Liver (tissue), 8 donors: ENCODE measurements at regions not wholly inside any gene's neighbourhood (a gene's known extent, or its start where the extent isn't known, plus 50 kb on each side); places are given as distances from the start of the nearest gene placed in this dataset.

Experiments
- DNase-seq: peaks from one replicate; pipeline ENCODE4 v3.0.0-alpha.2; 2017; ENCODE audit warnings: low spot score
- H3K27ac ChIP-seq, 2 donors: one replicate each; pipeline ENCODE4 v1.7.0; 2013; ENCODE audit warnings: inconsistent platforms in 2 of 2, low read length in 2 of 2, control low read depth in 1 of 2, low read depth in 1 of 2, mild to moderate bottlenecking in 1 of 2
- H3K27me3 ChIP-seq, 4 donors: one replicate each; pipeline versions ENCODE4 v1.6.1 to v1.7.0; 2013; ENCODE audit warnings: low read length in 3 of 4, inconsistent platforms in 1 of 4, mild to moderate bottlenecking in 1 of 4, moderate library complexity in 1 of 4; ENCODE audit not compliant: control insufficient read depth in 4 of 4, insufficient read depth in 4 of 4
- H3K36me3 ChIP-seq, 4 donors: one replicate each; pipeline versions ENCODE4 v1.6.1 to v1.7.0; 2013; ENCODE audit warnings: low read length in 3 of 4, mild to moderate bottlenecking in 3 of 4, low read depth in 1 of 4, moderate library complexity in 1 of 4; ENCODE audit not compliant: control insufficient read depth in 4 of 4, insufficient read depth in 3 of 4
- H3K4me1 ChIP-seq, 4 donors: one replicate each; pipeline versions ENCODE4 v1.6.1 to v1.7.0; 2013; ENCODE audit warnings: low read length in 3 of 4, mild to moderate bottlenecking in 3 of 4, moderate library complexity in 1 of 4; ENCODE audit not compliant: control insufficient read depth in 4 of 4, insufficient read depth in 4 of 4
- H3K4me3 ChIP-seq, 3 donors: one replicate each; pipeline versions ENCODE4 v1.6.1 to v1.7.0; 2013; ENCODE audit warnings: low read length in 3 of 3, control low read depth in 1 of 3, low read depth in 1 of 3, mild to moderate bottlenecking in 1 of 3
- H3K9ac ChIP-seq, 2 donors: one replicate each; pipeline ENCODE4 v1.7.0; 2013; ENCODE audit warnings: low read length in 2 of 2, mild to moderate bottlenecking in 2 of 2, moderate library complexity in 2 of 2, control low read depth in 1 of 2, low read depth in 1 of 2
- H3K9me3 ChIP-seq, 4 donors: one replicate each; pipeline versions ENCODE4 v1.6.1 to v1.7.0; 2013; ENCODE audit warnings: low read length in 3 of 4; ENCODE audit not compliant: control insufficient read depth in 4 of 4
- ATF3 ChIP-seq: IDR thresholded peaks from 2 replicates; pipeline ENCODE4 v1.6.1; 2016; ENCODE audit warnings: antibody characterized with exemption
- CTCF ChIP-seq: fragments of 150-350 bp; IDR thresholded peaks from 2 replicates; pipeline ENCODE4 v1.5.1; 2017; ENCODE audit warnings: improper control_type of control experiment, low read depth, low read length; ENCODE audit not compliant: missing input control
- EGR1 ChIP-seq, 2 donors: IDR thresholded peaks; 2 replicates each; pipeline ENCODE4 v1.6.1; 2016 to 2018; ENCODE audit warnings: antibody characterized with exemption in 2 of 2, low read depth in 2 of 2
- FOXA1 ChIP-seq: IDR thresholded peaks from 2 replicates; pipeline ENCODE4 v1.6.1; 2016; ENCODE audit warnings: antibody characterized with exemption
- FOXA2 ChIP-seq: IDR thresholded peaks from 2 replicates; pipeline ENCODE4 v1.6.1; 2016; ENCODE audit warnings: antibody characterized with exemption
- GABPA ChIP-seq, 2 donors: IDR thresholded peaks in 1 of 2; conservative IDR thresholded peaks in 1 of 2; 2 replicates each; pipeline ENCODE4 v1.6.1; 2016; ENCODE audit warnings: antibody characterized with exemption in 2 of 2, mild to moderate bottlenecking in 1 of 2, moderate library complexity in 1 of 2
- HNF4A ChIP-seq, 2 donors: conservative IDR thresholded peaks; 2 replicates each; pipeline ENCODE4 v1.6.1; 2016; ENCODE audit warnings: antibody characterized with exemption in 2 of 2, mild to moderate bottlenecking in 2 of 2
- HNF4G ChIP-seq: IDR thresholded peaks from 2 replicates; pipeline ENCODE4 v1.6.1; 2016; ENCODE audit warnings: antibody characterized with exemption
- JUND ChIP-seq, 2 donors: IDR thresholded peaks; 2 replicates each; pipeline ENCODE4 v1.6.1; 2016; ENCODE audit warnings: antibody characterized with exemption in 2 of 2
- MAX ChIP-seq: IDR thresholded peaks from 2 replicates; pipeline ENCODE4 v1.6.1; 2016; ENCODE audit warnings: antibody characterized with exemption
- NR2F2 ChIP-seq: IDR thresholded peaks from 2 replicates; pipeline ENCODE4 v1.6.1; 2016; ENCODE audit warnings: antibody characterized with exemption
- RAD21 ChIP-seq, 2 donors: IDR thresholded peaks; 2 replicates each; pipeline ENCODE4 v1.6.1; 2016; ENCODE audit warnings: antibody characterized with exemption in 2 of 2, mild to moderate bottlenecking in 2 of 2
- REST ChIP-seq: IDR thresholded peaks from 2 replicates; pipeline ENCODE4 v1.6.1; 2016; ENCODE audit warnings: antibody characterized with exemption, mild to moderate bottlenecking
- RXRA ChIP-seq, 2 donors: IDR thresholded peaks; 2 replicates each; pipeline ENCODE4 v1.6.1; 2017 to 2018; ENCODE audit warnings: antibody characterized with exemption in 2 of 2, mild to moderate bottlenecking in 1 of 2
- TAF1 ChIP-seq: conservative IDR thresholded peaks from 2 replicates; pipeline ENCODE4 v1.6.1; 2016; ENCODE audit warnings: antibody characterized with exemption, mild to moderate bottlenecking
- YY1 ChIP-seq: IDR thresholded peaks from 2 replicates; pipeline ENCODE4 v1.6.1; 2016; ENCODE audit warnings: antibody characterized with exemption, mild to moderate bottlenecking
- ZBTB33 ChIP-seq: IDR thresholded peaks from 2 replicates; pipeline ENCODE4 v1.6.1; 2016; ENCODE audit warnings: antibody characterized with exemption
- WGBS: extraction: QIAGEN DNeasy Blood & Tissue Kit; methylation state at CpG from one replicate; pipeline ENCODE4 v1.1.7; 2013; 5-methylcytosine and 5-hydroxymethylcytosine counted together
- donor health status: healthy.
- donor health status: healthy.
- donor health status: healthy.
- donor health status: healthy.
- donor health status: healthy.

- H3K4me3 ChIP-seq, result no peak overlapping the region
- no peaks in the 10 kb centered on the region for H3K36me3 ChIP-seq
- no peak overlapping the region for H3K9ac ChIP-seq
- H3K4me1 ChIP-seq, result peaks cover 4 to 43% (median 35%) of the 10 kb centered on the region in 4 donors
- WGBS, result 28% methylated on average over 3 of the region's 3 CpGs
- no peaks in the 10 kb centered on the region for H3K27me3 ChIP-seq
- H3K9me3 ChIP-seq, result no peaks in the 10 kb centered on the region
- TF ChIP-seq ZBTB33 (no peak), EGR1 (IDR thresholded peaks at IDR 0.05; ENCODE audit: low read depth in 2 of 2) (no peak), JUND (IDR thresholded peaks at IDR 0.05) (peak in 1 of 2 donors; percentile 7), REST (peak; percentile 15), HNF4G (peak; percentile 4), NR2F2 (no peak), GABPA (IDR thresholded peaks at IDR 0.05 in 1 of 2, conservative IDR thresholded peaks at IDR 0.05 in 1 of 2) (no peak), HNF4A (conservative IDR thresholded peaks at IDR 0.05) (peak in 1 of 2 donors; percentile 46), FOXA2 (no peak), RAD21 (IDR thresholded peaks at IDR 0.05) (no peak)
- DNase-seq, result no peak
- H3K27ac ChIP-seq, result peak overlapping the region; percentile 81 to 90
These were observed 156.5 kb upstream of the PLEKHG7 start for GRCh38 chr12:92546259-92546634.

GRCh38 chr12:92544322-92544721 lies 158.5 kb upstream of the PLEKHG7 start:
- Histone ChIP-seq H3K36me3 (no peaks in the 10 kb centered on the region), H3K4me3 (no peak overlapping the region), H3K9me3 (no peaks in the 10 kb centered on the region), H3K4me1 (peaks cover 4 to 43% (median 35%) of the 10 kb centered on the region in 4 donors), H3K27me3 (no peaks in the 10 kb centered on the region), H3K9ac (no peak overlapping the region), H3K27ac (peak overlapping the region; percentile 10 to 43)
- DNase-seq, result no peak
- TF ChIP-seq GABPA (IDR thresholded peaks at IDR 0.05 in 1 of 2, conservative IDR thresholded peaks at IDR 0.05 in 1 of 2) (no peak), RXRA (IDR thresholded peaks at IDR 0.05) (no peak), HNF4G (no peak), JUND (IDR thresholded peaks at IDR 0.05) (no peak), CTCF (no peak), REST (no peak), YY1 (no peak), ZBTB33 (no peak), NR2F2 (no peak), ATF3 (no peak), TAF1 (no peak), HNF4A (conservative IDR thresholded peaks at IDR 0.05) (no peak), EGR1 (IDR thresholded peaks at IDR 0.05; ENCODE audit: low read depth in 2 of 2) (no peak), FOXA2 (no peak), FOXA1 (no peak), MAX (no peak)
- 81% methylated on average over 6 of the region's 6 CpGs for WGBS
